ENCODE measurements at regions not wholly inside any gene's neighbourhood (a gene's known extent, or its start where the extent isn't known, plus 50 kb on each side); places are given as distances from the start of the nearest gene placed in this dataset.

GRCh38 chr4:45596379-45597101, 527.3 kb downstream of the GABRG1 start:
- TF ChIP-seq, protein P1, sequence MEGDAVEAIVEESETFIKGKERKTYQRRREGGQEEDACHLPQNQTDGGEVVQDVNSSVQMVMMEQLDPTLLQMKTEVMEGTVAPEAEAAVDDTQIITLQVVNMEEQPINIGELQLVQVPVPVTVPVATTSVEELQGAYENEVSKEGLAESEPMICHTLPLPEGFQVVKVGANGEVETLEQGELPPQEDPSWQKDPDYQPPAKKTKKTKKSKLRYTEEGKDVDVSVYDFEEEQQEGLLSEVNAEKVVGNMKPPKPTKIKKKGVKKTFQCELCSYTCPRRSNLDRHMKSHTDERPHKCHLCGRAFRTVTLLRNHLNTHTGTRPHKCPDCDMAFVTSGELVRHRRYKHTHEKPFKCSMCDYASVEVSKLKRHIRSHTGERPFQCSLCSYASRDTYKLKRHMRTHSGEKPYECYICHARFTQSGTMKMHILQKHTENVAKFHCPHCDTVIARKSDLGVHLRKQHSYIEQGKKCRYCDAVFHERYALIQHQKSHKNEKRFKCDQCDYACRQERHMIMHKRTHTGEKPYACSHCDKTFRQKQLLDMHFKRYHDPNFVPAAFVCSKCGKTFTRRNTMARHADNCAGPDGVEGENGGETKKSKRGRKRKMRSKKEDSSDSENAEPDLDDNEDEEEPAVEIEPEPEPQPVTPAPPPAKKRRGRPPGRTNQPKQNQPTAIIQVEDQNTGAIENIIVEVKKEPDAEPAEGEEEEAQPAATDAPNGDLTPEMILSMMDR (IDR thresholded peaks at IDR 0.05; ENCODE audit: borderline replicate concordance): no peak
- Histone ChIP-seq H3K36me3 (no peaks in the 10 kb centered on the region), H3K4me3 (no peak overlapping the region), H3K27ac (replicated peaks) (no peak overlapping the region), H3K4me1 (no peaks in the 10 kb centered on the region), H3K9me3 (replicated peaks) (no peaks in the 10 kb centered on the region), H3K27me3 (ENCODE audit: low read depth) (no peaks in the 10 kb centered on the region)
- no peak for DNase-seq
- intact Hi-C loops (cut with micrococcal nuclease): no loop called here

DNA sequence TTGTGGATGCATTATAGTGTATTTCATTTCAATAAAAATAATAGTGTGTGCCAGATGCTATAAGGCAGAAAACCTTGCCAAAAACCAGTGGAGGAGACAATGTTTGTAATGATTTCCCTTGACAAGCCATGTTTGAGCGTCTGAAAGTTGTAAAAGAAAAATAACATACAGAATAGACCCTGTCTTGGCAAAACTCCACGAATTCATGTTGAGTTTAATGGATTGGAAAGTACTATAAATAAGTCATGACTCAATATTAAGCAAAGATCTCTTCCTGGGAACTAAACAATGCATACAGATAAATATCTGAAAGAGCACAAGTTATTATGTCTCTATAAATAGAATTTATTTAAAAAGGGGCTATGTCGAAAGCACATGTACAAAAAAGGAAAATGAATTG, 543.5 kb downstream of the GABRG1 start:
- no peak for DNase-seq
- H3K9me3 ChIP-seq (replicated peaks): peaks cover 25% of the 10 kb centered on the region
- H3K27me3 ChIP-seq (ENCODE audit: low read depth): no peaks in the 10 kb centered on the region
- TF ChIP-seq, protein P1 (IDR thresholded peaks at IDR 0.05; ENCODE audit: borderline replicate concordance): no peak
- H3K36me3 ChIP-seq: no peaks in the 10 kb centered on the region
- H3K4me3 ChIP-seq: no peak overlapping the region
- no peak overlapping the region for H3K27ac ChIP-seq (replicated peaks)
- intact Hi-C loops (cut with micrococcal nuclease): no loop called here
- no peaks in the 10 kb centered on the region for H3K4me1 ChIP-seq

DNA sequence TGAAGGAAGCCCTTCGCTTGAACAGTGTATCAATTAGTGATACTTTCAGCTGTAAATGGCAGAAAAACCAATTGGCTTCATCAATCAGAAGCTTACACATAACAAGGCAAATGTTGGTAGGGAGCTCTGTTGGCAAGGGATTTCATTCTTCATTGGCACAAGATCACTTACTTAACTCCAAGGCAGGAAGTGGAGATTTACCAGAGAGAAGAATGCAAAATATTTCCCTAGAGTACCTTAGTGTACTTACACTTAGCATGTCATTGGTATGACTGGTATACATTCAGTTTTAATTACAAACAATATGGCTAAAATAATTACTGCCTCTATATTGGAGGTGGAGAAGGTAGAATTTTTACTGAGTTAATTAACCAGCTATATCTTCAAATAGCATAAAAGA, 545.0 kb downstream of the GABRG1 start:
- Histone ChIP-seq H3K27me3 (ENCODE audit: low read depth) (no peaks in the 10 kb centered on the region), H3K27ac (replicated peaks) (no peak overlapping the region), H3K36me3 (no peaks in the 10 kb centered on the region), H3K4me1 (no peaks in the 10 kb centered on the region), H3K9me3 (replicated peaks) (peaks cover 24% of the 10 kb centered on the region), H3K4me3 (no peak overlapping the region)
- intact Hi-C loops (cut with micrococcal nuclease): no loop called here
- TF ChIP-seq, protein P1 (IDR thresholded peaks at IDR 0.05; ENCODE audit: borderline replicate concordance): no peak
- no peak for DNase-seq

- Histone ChIP-seq H3K27me3 (ENCODE audit: low read depth) (no peaks in the 10 kb centered on the region), H3K4me1 (no peaks in the 10 kb centered on the region), H3K36me3 (no peaks in the 10 kb centered on the region), H3K4me3 (no peak overlapping the region), H3K27ac (replicated peaks) (no peak overlapping the region), H3K9me3 (replicated peaks) (peaks cover 4% of the 10 kb centered on the region)
- intact Hi-C loops (cut with micrococcal nuclease): no loop called here
- no peak for DNase-seq
- TF ChIP-seq, protein P1 (IDR thresholded peaks at IDR 0.05; ENCODE audit: borderline replicate concordance): no peak
These were observed 547.6 kb downstream of the GABRG1 start for GRCh38 chr4:45576275-45576674.

- no peak overlapping the region for H3K27ac ChIP-seq (replicated peaks)
- H3K4me3 ChIP-seq: no peak overlapping the region
- no peaks in the 10 kb centered on the region for H3K4me1 ChIP-seq
- TF ChIP-seq, protein P1 (IDR thresholded peaks at IDR 0.05; ENCODE audit: borderline replicate concordance): no peak
- intact Hi-C loops (cut with micrococcal nuclease): no loop called here
- no peak for DNase-seq
- H3K36me3 ChIP-seq: no peaks in the 10 kb centered on the region
- no peaks in the 10 kb centered on the region for H3K27me3 ChIP-seq (ENCODE audit: low read depth)
- H3K9me3 ChIP-seq (replicated peaks): peaks cover 2% of the 10 kb centered on the region
These were observed 554.2 kb downstream of the GABRG1 start for GRCh38 chr4:45569619-45570018.
